Thoracic aorta (tissue), 2 donors: ENCODE measurements at regions not wholly inside any gene's neighbourhood (a gene's known extent, or its start where the extent isn't known, plus 50 kb on each side); places are given as distances from the start of the nearest gene placed in this dataset.

Experiments
- ATAC-seq: fragments of 150-250 bp; one replicate; pipeline ENCODE4 v1.8.0; 2017; ENCODE audit warnings: low read depth; ENCODE audit not compliant: insufficient number of reproducible peaks, low FRiP score
- DNase-seq: peaks from one replicate; pipeline ENCODE4 v3.0.0-alpha.2; 2020; ENCODE audit warnings: low spot score
- H3K27ac ChIP-seq, 2 donors: fragments of 200-600 bp; sonication (generic); 1 replicate in 1 of 2; 2 replicates in 1 of 2; pipeline ENCODE4 v1.5.1; 2016; ENCODE audit warnings: mild to moderate bottlenecking in 2 of 2, moderate library complexity in 2 of 2
- H3K27me3 ChIP-seq: fragments of 200-600 bp; sonication (generic); replicated peaks from 2 replicates; pipeline ENCODE4 v1.6.0; 2016; ENCODE audit warnings: mild to moderate bottlenecking; ENCODE audit not compliant: insufficient read depth
- H3K36me3 ChIP-seq: fragments of 200-600 bp; sonication (generic); one replicate; pipeline ENCODE4 v1.5.1; 2016
- H3K4me1 ChIP-seq, 2 donors: fragments of 200-600 bp; sonication (generic); 1 replicate in 1 of 2; 2 replicates in 1 of 2; pipeline versions ENCODE4 v1.5.1 to v1.6.0; 2016; ENCODE audit warnings: low read depth in 2 of 2, mild to moderate bottlenecking in 1 of 2; ENCODE audit not compliant: control insufficient read depth in 1 of 2
- H3K4me3 ChIP-seq: fragments of 200-600 bp; sonication (generic); 2 replicates; pipeline ENCODE4 v1.5.1; 2016; ENCODE audit warnings: mild to moderate bottlenecking
- H3K9me3 ChIP-seq: fragments of 200-600 bp; sonication (generic); 2 replicates; pipeline ENCODE4 v1.5.1; 2016
- CTCF ChIP-seq: fragments of 200-600 bp; sonication (generic); IDR thresholded peaks from one replicate; pipeline ENCODE4 v1.5.1; 2019; ENCODE audit warnings: antibody characterized with exemption

DNA sequence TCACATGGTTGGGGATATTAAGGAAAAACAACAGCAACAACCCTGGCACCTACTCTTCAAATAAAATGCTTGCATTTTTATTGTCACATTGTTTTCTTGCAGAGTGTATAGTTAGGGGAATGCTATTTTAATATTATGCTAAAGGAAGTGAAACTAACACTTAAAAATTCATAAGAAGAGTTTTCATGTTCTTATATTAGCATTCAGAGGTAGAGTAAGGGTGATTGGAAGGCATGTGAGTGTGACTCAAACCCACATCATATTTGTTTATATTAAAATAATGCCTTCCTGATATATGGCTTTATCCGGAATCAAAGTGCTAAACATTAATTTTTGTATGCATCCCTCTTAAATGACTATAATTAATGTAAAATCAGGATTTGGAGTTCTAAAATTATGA is 59.8 kb upstream of the TES start:
- no peaks in the 10 kb centered on the region for H3K4me1 ChIP-seq
- no peak overlapping the region for H3K27ac ChIP-seq
- ATAC-seq (no peak), DNase-seq (no peak)
- no peak for TF ChIP-seq CTCF
- no peaks in the 10 kb centered on the region for H3K27me3 ChIP-seq
- H3K9me3 ChIP-seq: no peaks in the 10 kb centered on the region
- no peaks in the 10 kb centered on the region for H3K36me3 ChIP-seq
- H3K4me3 ChIP-seq: no peak overlapping the region

- Histone ChIP-seq H3K27me3 (no peaks in the 10 kb centered on the region), H3K4me1 (no peaks in the 10 kb centered on the region), H3K4me3 (no peak overlapping the region), H3K36me3 (no peaks in the 10 kb centered on the region), H3K9me3 (no peaks in the 10 kb centered on the region), H3K27ac (no peak overlapping the region)
- no peak for ATAC-seq
- no peak for DNase-seq
- no peak for TF ChIP-seq CTCF
These were observed 58.1 kb upstream of the TES start for GRCh38 chr7:116152276-116152675.

- Histone ChIP-seq H3K27me3 (no peaks in the 10 kb centered on the region), H3K4me3 (no peak overlapping the region), H3K27ac (no peak overlapping the region), H3K9me3 (no peaks in the 10 kb centered on the region), H3K4me1 (no peaks in the 10 kb centered on the region), H3K36me3 (no peaks in the 10 kb centered on the region)
- ATAC-seq (no peak), DNase-seq (no peak)
- no peak for TF ChIP-seq CTCF
These were observed 57.3 kb upstream of the TES start for GRCh38 chr7:116153050-116153449.

- no peaks in the 10 kb centered on the region for H3K4me1 ChIP-seq
- no peak overlapping the region for H3K4me3 ChIP-seq
- DNase-seq (no peak), ATAC-seq (no peak)
- H3K27ac ChIP-seq: no peak overlapping the region
- no peaks in the 10 kb centered on the region for H3K27me3 ChIP-seq
- no peak for TF ChIP-seq CTCF
- no peaks in the 10 kb centered on the region for H3K36me3 ChIP-seq
- no peaks in the 10 kb centered on the region for H3K9me3 ChIP-seq
These were observed 50.6 kb upstream of the TES start for GRCh38 chr7:116159711-116160110.
